ENCODE measurements at regions not wholly inside any gene's neighbourhood (a gene's known extent, or its start where the extent isn't known, plus 50 kb on each side); places are given as distances from the start of the nearest gene placed in this dataset.

GRCh38 chrX:552496-552895, 78.1 kb upstream of the SHOX start:
- Histone ChIP-seq H3K36me3 (ENCODE audit: control insufficient read depth in 2 of 4, insufficient read depth in 4 of 4, low read length in 3 of 4) (no peaks in the 10 kb centered on the region), H3K27ac (ENCODE audit: low read depth, low read length) (no peak overlapping the region), H2BK5ac (ENCODE audit: low read depth, low read length) (no peak overlapping the region), H4K8ac (ENCODE audit: extremely low read depth, insufficient read depth, low read length) (no peak overlapping the region), H3K18ac (ENCODE audit: extremely low read depth, low read length) (no peak overlapping the region), H2AK5ac (ENCODE audit: low read depth, low read length) (no peak overlapping the region), H2BK20ac (ENCODE audit: low read length) (no peak overlapping the region), H3K27me3 (replicated peaks in 1 of 4; ENCODE audit: control insufficient read depth in 3 of 4, extremely low read depth in 1 of 4, insufficient read depth in 3 of 4, low read length in 3 of 4) (no peaks in the 10 kb centered on the region), H3K4me1 (replicated peaks in 1 of 4; ENCODE audit: control insufficient read depth in 3 of 4, insufficient read depth in 4 of 4, low read length in 3 of 4) (no peaks in the 10 kb centered on the region), H3K4ac (replicated peaks; ENCODE audit: insufficient read length, low read depth, low read length) (no peak overlapping the region), H3K79me2 (ENCODE audit: control insufficient read depth in 1 of 2, insufficient read depth in 2 of 2, low read length in 2 of 2) (no peaks in the 10 kb centered on the region), H4K91ac (replicated peaks; ENCODE audit: insufficient read length, low read length) (no peak overlapping the region), H3K23ac (ENCODE audit: insufficient read length) (no peak overlapping the region), H3K23me2 (ENCODE audit: low read depth, low read length) (peaks cover 26% of the 10 kb centered on the region; the same call in 1 of the 2 replicates), H3K14ac (ENCODE audit: insufficient read length) (no peak overlapping the region), H2BK12ac (ENCODE audit: low read depth, low read length) (no peak overlapping the region), H2BK15ac (ENCODE audit: low read length) (no peak overlapping the region), H2BK120ac (replicated peaks; ENCODE audit: low read depth, low read length) (no peak overlapping the region), H3K9ac (replicated peaks in 1 of 4; ENCODE audit: extremely low read depth in 1 of 4, low read depth in 3 of 4, low read length in 3 of 4) (no peak overlapping the region), H3K4me3 (ENCODE audit: extremely low read depth in 1 of 4, insufficient read depth in 2 of 4, low read depth in 3 of 4, low read length in 4 of 4) (no peak overlapping the region), H3K79me1 (ENCODE audit: low read depth, low read length) (no peaks in the 10 kb centered on the region), H3K9me3 (ENCODE audit: insufficient read depth in 2 of 2, low read depth in 1 of 2, low read length in 1 of 2) (no peaks in the 10 kb centered on the region), H3K4me2 (ENCODE audit: insufficient read depth in 1 of 2, low read depth in 2 of 2, low read length in 2 of 2) (no peak overlapping the region), H4K20me1 (replicated peaks in 1 of 2; ENCODE audit: control insufficient read depth in 1 of 2, insufficient read depth in 2 of 2, low read length in 2 of 2) (peaks cover 0 to 4% of the 10 kb centered on the region in 2 experiments), H3K56ac (replicated peaks; ENCODE audit: insufficient read length, low read depth, low read length) (no peak overlapping the region), H2AFZ (ENCODE audit: low read length) (no peak overlapping the region), H4K5ac (ENCODE audit: insufficient read length, low read depth, low read length) (no peak overlapping the region)
- ChIA-PET CTCF (ENCODE audit: partially characterized antibody) (no interaction called here), POLR2A (ENCODE audit: partially characterized antibody) (no interaction called here)
- WGBS, 2 experiments (ENCODE audit: extremely low coverage in 1 of 2, insufficient coverage in 1 of 2, insufficient read length in 1 of 2, insufficient replicate concordance in 2 of 2, low coverage in 1 of 2, low lambda C conversion rate in 2 of 2, missing lambda C conversion rate in 1 of 2), result 93% methylated on average over 16 of the region's 17 CpGs; no CpG with 5 or more reads in 1 of the 2 experiments
- FAIRE-seq (no peak), DNase-seq (ENCODE audit: low read depth in 1 of 2, low spot score in 2 of 2) (peak in 1 of 2 experiments; percentile 35)
- TF ChIP-seq SIN3A (conservative IDR thresholded peaks at IDR 0.05 in 1 of 2, IDR thresholded peaks at IDR 0.05 in 1 of 2; ENCODE audit: low read depth in 1 of 2, low read length in 2 of 2), result no peak
- no peak for TF ChIP-seq TEAD4 (IDR thresholded peaks at IDR 0.05; ENCODE audit: low read depth, low read length)
- no peak for TF ChIP-seq CTBP2 (IDR thresholded peaks at IDR 0.05; ENCODE audit: borderline replicate concordance, insufficient read depth, insufficient read length, low read length)
- TF ChIP-seq POLR2AphosphoS5 (IDR thresholded peaks at IDR 0.05; ENCODE audit: low read depth, low read length), result no peak
- TF ChIP-seq CEBPB (IDR thresholded peaks at IDR 0.05; ENCODE audit: low read depth, low read length), result no peak
